ENCODE measurements at regions not wholly inside any gene's neighbourhood (a gene's known extent, or its start where the extent isn't known, plus 50 kb on each side); places are given as distances from the start of the nearest gene placed in this dataset.

DNA sequence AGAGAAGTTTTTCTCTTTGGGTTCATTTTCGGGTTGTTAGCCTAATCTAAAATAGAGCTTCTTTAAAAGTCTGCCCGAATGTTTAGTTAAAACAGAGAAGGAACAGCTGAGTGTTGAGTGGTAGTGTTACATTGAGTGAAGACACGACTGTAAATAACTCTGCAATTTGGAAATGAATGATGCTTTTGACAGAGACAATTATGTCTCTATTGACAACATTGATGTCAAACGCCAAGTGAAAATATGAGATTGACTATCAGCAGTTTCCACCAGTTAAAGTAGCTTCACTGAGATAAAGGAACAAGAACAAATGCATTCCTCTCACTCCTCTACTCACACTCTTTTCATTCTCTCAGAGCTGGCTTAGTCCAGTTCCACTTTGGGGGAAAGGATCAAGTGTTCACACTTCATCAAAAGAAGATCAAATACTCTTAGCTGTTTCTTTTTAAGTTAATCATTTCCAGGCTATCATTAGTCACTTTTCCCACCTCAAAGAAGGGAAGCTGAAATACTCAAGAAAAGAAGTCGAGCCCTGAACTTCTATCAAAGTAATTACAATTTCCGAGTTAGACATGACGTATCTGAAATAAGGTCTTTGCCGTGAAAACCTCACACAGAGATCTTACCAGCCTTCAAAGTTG, 399.1 kb upstream of the DPH6 start:
- TF ChIP-seq EZH2 (IDR thresholded peaks at IDR 0.05; ENCODE audit: insufficient read depth, low read length): no peak
- TF ChIP-seq, protein P1, sequence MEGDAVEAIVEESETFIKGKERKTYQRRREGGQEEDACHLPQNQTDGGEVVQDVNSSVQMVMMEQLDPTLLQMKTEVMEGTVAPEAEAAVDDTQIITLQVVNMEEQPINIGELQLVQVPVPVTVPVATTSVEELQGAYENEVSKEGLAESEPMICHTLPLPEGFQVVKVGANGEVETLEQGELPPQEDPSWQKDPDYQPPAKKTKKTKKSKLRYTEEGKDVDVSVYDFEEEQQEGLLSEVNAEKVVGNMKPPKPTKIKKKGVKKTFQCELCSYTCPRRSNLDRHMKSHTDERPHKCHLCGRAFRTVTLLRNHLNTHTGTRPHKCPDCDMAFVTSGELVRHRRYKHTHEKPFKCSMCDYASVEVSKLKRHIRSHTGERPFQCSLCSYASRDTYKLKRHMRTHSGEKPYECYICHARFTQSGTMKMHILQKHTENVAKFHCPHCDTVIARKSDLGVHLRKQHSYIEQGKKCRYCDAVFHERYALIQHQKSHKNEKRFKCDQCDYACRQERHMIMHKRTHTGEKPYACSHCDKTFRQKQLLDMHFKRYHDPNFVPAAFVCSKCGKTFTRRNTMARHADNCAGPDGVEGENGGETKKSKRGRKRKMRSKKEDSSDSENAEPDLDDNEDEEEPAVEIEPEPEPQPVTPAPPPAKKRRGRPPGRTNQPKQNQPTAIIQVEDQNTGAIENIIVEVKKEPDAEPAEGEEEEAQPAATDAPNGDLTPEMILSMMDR (IDR thresholded peaks at IDR 0.05; ENCODE audit: insufficient read depth, low read depth, low read length): no peak

All from astrocyte (in vitro differentiated cells and primary cell).